H9 (cell line): ENCODE measurements at regions not wholly inside any gene's neighbourhood (a gene's known extent, or its start where the extent isn't known, plus 50 kb on each side); places are given as distances from the start of the nearest gene placed in this dataset.

ENCODE experiments used
- DNase-seq: peaks from one replicate; pipeline ENCODE4 v3.0.0-alpha.2; 2017
- H2AFZ ChIP-seq: one replicate; pipeline ENCODE4 v1.6.1; 2013; ENCODE audit warnings: mild to moderate bottlenecking, low read length, control low read depth, moderate library complexity
- H2AK5ac ChIP-seq: 2 replicates; pipeline ENCODE4 v1.6.1; 2013; ENCODE audit warnings: low read length, control low read depth, mixed read lengths; ENCODE audit not compliant: insufficient read length
- H2BK120ac ChIP-seq: one replicate; pipeline ENCODE4 v1.6.1; 2013; ENCODE audit warnings: low read depth, mild to moderate bottlenecking, low read length, control low read depth, inconsistent platforms; ENCODE audit not compliant: poor library complexity, severe bottlenecking
- H2BK12ac ChIP-seq: 2 replicates; pipeline ENCODE4 v1.6.1; 2013; ENCODE audit warnings: low read length, control low read depth, mixed read lengths, low read depth; ENCODE audit not compliant: insufficient read length
- H2BK15ac ChIP-seq: 2 replicates; pipeline ENCODE4 v1.6.1; 2013; ENCODE audit warnings: low read depth, low read length, control low read depth
- H2BK20ac ChIP-seq: one replicate; pipeline ENCODE4 v1.6.1; 2013; ENCODE audit warnings: low read depth, mild to moderate bottlenecking, low read length, control low read depth, inconsistent platforms; ENCODE audit not compliant: poor library complexity, severe bottlenecking
- H2BK5ac ChIP-seq: 2 replicates; pipeline ENCODE4 v1.6.1; 2013; ENCODE audit warnings: low read length, control low read depth, mixed read lengths; ENCODE audit not compliant: insufficient read length
- H3K14ac ChIP-seq: 2 replicates; pipeline ENCODE4 v1.6.1; 2013; ENCODE audit warnings: low read length, control low read depth; ENCODE audit not compliant: insufficient read depth
- H3K18ac ChIP-seq: 2 replicates; pipeline ENCODE4 v1.6.1; 2013; ENCODE audit warnings: low read depth, mild to moderate bottlenecking, mixed read lengths, low read length, control low read depth; ENCODE audit not compliant: insufficient read length
- H3K23ac ChIP-seq: 2 replicates; pipeline ENCODE4 v1.6.1; 2013; ENCODE audit warnings: low read length, control low read depth, mixed read lengths, low read depth; ENCODE audit not compliant: insufficient read length
- H3K23me2 ChIP-seq: 2 replicates; pipeline ENCODE4 v1.6.1; 2013; ENCODE audit warnings: low read depth, mild to moderate bottlenecking, mixed read lengths, low read length, control low read depth; ENCODE audit not compliant: insufficient read length, poor library complexity, severe bottlenecking
- H3K27ac ChIP-seq: 2 replicates; pipeline ENCODE4 v1.5.1; 2013; ENCODE audit warnings: low read length, control low read depth, mixed read lengths, low read depth; ENCODE audit not compliant: insufficient read length
- H3K27me3 ChIP-seq: 2 replicates; pipeline ENCODE4 v1.6.1; 2013; ENCODE audit warnings: low read length, control low read depth, inconsistent platforms; ENCODE audit not compliant: insufficient read depth
- H3K4ac ChIP-seq: 2 replicates; pipeline ENCODE4 v1.6.1; 2013; ENCODE audit warnings: low read depth, mild to moderate bottlenecking, control low read depth, inconsistent platforms, low read length, moderate library complexity
- H3K4me1 ChIP-seq: 2 replicates; pipeline ENCODE4 v1.6.1; 2013; ENCODE audit warnings: low read length, control low read depth, inconsistent platforms; ENCODE audit not compliant: insufficient read depth
- H3K4me2 ChIP-seq: 2 replicates; pipeline ENCODE4 v1.6.1; 2013; ENCODE audit warnings: low read length, control low read depth, mixed read lengths; ENCODE audit not compliant: insufficient read length, insufficient read depth
- H3K56ac ChIP-seq: 2 replicates; pipeline ENCODE4 v1.6.1; 2013; ENCODE audit warnings: low read depth, mild to moderate bottlenecking, mixed read lengths, low read length, control low read depth; ENCODE audit not compliant: insufficient read length
- H3K79me1 ChIP-seq: 2 replicates; pipeline ENCODE4 v1.6.1; 2013; ENCODE audit warnings: low read depth, mild to moderate bottlenecking, moderate library complexity, low read length, control low read depth, inconsistent platforms; ENCODE audit not compliant: insufficient read depth, poor library complexity, severe bottlenecking
- H3K79me2 ChIP-seq: 2 replicates; pipeline ENCODE4 v1.6.1; 2013; ENCODE audit warnings: low read length, control low read depth, inconsistent platforms; ENCODE audit not compliant: insufficient read depth
- H3K9ac ChIP-seq: 2 replicates; pipeline ENCODE4 v1.6.1; 2013; ENCODE audit warnings: low read length, control low read depth, mixed read lengths; ENCODE audit not compliant: insufficient read length; ENCODE audit errors: extremely low read depth
- H3K9me3 ChIP-seq: one replicate; pipeline ENCODE4 v1.6.1; 2013; ENCODE audit warnings: low read depth, low read length, inconsistent platforms; ENCODE audit not compliant: control insufficient read depth
- H3T11ph ChIP-seq: one replicate; pipeline ENCODE4 v1.6.1; 2013; ENCODE audit warnings: mild to moderate bottlenecking, low read length, control low read depth, inconsistent platforms
- H4K20me1 ChIP-seq: one replicate; pipeline ENCODE4 v1.6.1; 2013; ENCODE audit not compliant: control insufficient read depth, insufficient read length, insufficient read depth
- H4K5ac ChIP-seq: 2 replicates; pipeline ENCODE4 v1.6.1; 2013; ENCODE audit warnings: low read depth, mild to moderate bottlenecking, mixed read lengths, low read length, control low read depth; ENCODE audit not compliant: insufficient read length
- H4K8ac ChIP-seq: replicated peaks from 2 replicates; pipeline ENCODE4 v1.6.1; 2013; ENCODE audit warnings: low read length, control low read depth, mixed read lengths, low read depth; ENCODE audit not compliant: insufficient read length
- H4K91ac ChIP-seq: 2 replicates; pipeline ENCODE4 v1.6.1; 2013; ENCODE audit warnings: low read depth, mild to moderate bottlenecking, moderate library complexity, mixed read lengths, low read length, control low read depth; ENCODE audit not compliant: insufficient read length
- H3K27ac Mint-ChIP-seq, 3 experiments: 2 replicates in 2 of 3; 3 replicates in 1 of 3; pipeline ENCODE4 v1.8.0; 2020 to 2021; ENCODE audit warnings: mixed read lengths in 3 of 3, mild to moderate bottlenecking in 1 of 3, moderate library complexity in 1 of 3
- H3K27me3 Mint-ChIP-seq: 2 replicates; pipeline ENCODE4 v1.8.0; 2021; ENCODE audit warnings: low read depth, mild to moderate bottlenecking, moderate library complexity, mixed read lengths
- H3K36me3 Mint-ChIP-seq, 3 experiments: 2 replicates in 2 of 3; 3 replicates in 1 of 3; pipeline ENCODE4 v1.8.0; 2020 to 2021; ENCODE audit warnings: low read depth in 3 of 3, mixed read lengths in 3 of 3; ENCODE audit not compliant: insufficient read depth in 1 of 3
- H3K4me1 Mint-ChIP-seq, 2 experiments: 2 replicates each; pipeline ENCODE4 v1.8.0; 2020; ENCODE audit warnings: mixed read lengths in 2 of 2
- H3K4me3 Mint-ChIP-seq, 2 experiments: 2 replicates in 1 of 2; 3 replicates in 1 of 2; pipeline ENCODE4 v1.8.0; 2020 to 2021; ENCODE audit warnings: mild to moderate bottlenecking in 2 of 2, mixed read lengths in 2 of 2, moderate library complexity in 1 of 2
- H3K9me3 Mint-ChIP-seq, 2 experiments: 2 replicates in 1 of 2; 3 replicates in 1 of 2; pipeline ENCODE4 v1.8.0; 2020; ENCODE audit warnings: mild to moderate bottlenecking in 2 of 2, mixed read lengths in 2 of 2, moderate library complexity in 1 of 2
- WGBS: extraction: QIAGEN DNeasy Blood & Tissue Kit; methylation state at CpG from one replicate; pipeline ENCODE4 v1.1.7; 2013; ENCODE audit warnings: missing lambda C conversion rate, low lambda C conversion rate, mixed read lengths; ENCODE audit not compliant: insufficient read length; ENCODE audit errors: extremely low coverage; 5-methylcytosine and 5-hydroxymethylcytosine counted together
- TF ChIP-seq, protein P1 (sequence below): fragments of 200-600 bp; sonication (generic); conservative IDR thresholded peaks from 3 replicates; pipeline ENCODE4 v1.8.0; 2021; ENCODE audit warnings: antibody characterized with exemption, mild to moderate bottlenecking

DNA sequence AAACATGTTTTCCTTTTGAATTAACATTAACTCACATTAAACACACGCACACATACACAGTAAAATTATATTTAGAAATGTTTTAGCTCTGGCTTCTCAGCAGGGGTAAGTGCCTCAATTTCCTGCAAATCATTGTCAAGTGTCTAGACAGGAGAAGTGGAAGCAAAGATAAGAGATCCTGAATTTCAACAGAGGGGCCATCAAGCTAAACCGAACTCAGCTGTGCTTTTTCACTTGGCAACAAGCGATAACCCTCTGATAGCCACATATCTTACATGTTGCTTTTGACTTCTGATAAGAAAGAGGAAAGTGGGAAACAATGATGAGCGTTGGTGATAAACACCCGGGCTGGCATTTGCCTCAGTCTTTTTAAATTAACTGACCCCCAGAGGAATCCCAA is 79.7 kb upstream of the SPDL1 start:
- Histone ChIP-seq H3K23ac (no peak overlapping the region), H2BK15ac (no peak overlapping the region), H3K4me2 (no peak overlapping the region), H3K14ac (no peak overlapping the region), H3K56ac (no peak overlapping the region), H3K4ac (no peak overlapping the region), H3K18ac (no peak overlapping the region), H2BK12ac (no peak overlapping the region), H2BK20ac (no peak overlapping the region), H3T11ph (no peak overlapping the region), H3K9ac (no peak overlapping the region), H3K79me2 (no peaks in the 10 kb centered on the region), H3K79me1 (no peaks in the 10 kb centered on the region), H3K4me1 (no peaks in the 10 kb centered on the region), H2AFZ (no peak overlapping the region), H4K91ac (no peak overlapping the region), H4K20me1 (no peaks in the 10 kb centered on the region), H2BK5ac (no peak overlapping the region), H3K27ac (no peak overlapping the region), H4K5ac (no peak overlapping the region), H2BK120ac (no peak overlapping the region), H2AK5ac (no peak overlapping the region), H4K8ac (no peak overlapping the region), H3K23me2 (no peaks in the 10 kb centered on the region), H3K9me3 (no peaks in the 10 kb centered on the region), H3K27me3 (no peaks in the 10 kb centered on the region)
- no peaks in the 10 kb centered on the region for H3K4me1 Mint-ChIP-seq
- H3K27ac Mint-ChIP-seq, result no peak overlapping the region
- no peaks in the 10 kb centered on the region for H3K36me3 Mint-ChIP-seq
- DNase-seq, result no peak
- no peaks in the 10 kb centered on the region; a peak in 1 of 5 replicates for H3K9me3 Mint-ChIP-seq
- H3K4me3 Mint-ChIP-seq, result no peak overlapping the region
- TF ChIP-seq, protein P1, sequence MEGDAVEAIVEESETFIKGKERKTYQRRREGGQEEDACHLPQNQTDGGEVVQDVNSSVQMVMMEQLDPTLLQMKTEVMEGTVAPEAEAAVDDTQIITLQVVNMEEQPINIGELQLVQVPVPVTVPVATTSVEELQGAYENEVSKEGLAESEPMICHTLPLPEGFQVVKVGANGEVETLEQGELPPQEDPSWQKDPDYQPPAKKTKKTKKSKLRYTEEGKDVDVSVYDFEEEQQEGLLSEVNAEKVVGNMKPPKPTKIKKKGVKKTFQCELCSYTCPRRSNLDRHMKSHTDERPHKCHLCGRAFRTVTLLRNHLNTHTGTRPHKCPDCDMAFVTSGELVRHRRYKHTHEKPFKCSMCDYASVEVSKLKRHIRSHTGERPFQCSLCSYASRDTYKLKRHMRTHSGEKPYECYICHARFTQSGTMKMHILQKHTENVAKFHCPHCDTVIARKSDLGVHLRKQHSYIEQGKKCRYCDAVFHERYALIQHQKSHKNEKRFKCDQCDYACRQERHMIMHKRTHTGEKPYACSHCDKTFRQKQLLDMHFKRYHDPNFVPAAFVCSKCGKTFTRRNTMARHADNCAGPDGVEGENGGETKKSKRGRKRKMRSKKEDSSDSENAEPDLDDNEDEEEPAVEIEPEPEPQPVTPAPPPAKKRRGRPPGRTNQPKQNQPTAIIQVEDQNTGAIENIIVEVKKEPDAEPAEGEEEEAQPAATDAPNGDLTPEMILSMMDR, result no peak
- H3K27me3 Mint-ChIP-seq, result peaks cover 2% of the 10 kb centered on the region
- no CpG with 5 or more reads among the region's 5 CpGs for whole genome bisulfite sequencing
